ENCODE measurements at regions not wholly inside any gene's neighbourhood (a gene's known extent, or its start where the extent isn't known, plus 50 kb on each side); places are given as distances from the start of the nearest gene placed in this dataset.

DNA sequence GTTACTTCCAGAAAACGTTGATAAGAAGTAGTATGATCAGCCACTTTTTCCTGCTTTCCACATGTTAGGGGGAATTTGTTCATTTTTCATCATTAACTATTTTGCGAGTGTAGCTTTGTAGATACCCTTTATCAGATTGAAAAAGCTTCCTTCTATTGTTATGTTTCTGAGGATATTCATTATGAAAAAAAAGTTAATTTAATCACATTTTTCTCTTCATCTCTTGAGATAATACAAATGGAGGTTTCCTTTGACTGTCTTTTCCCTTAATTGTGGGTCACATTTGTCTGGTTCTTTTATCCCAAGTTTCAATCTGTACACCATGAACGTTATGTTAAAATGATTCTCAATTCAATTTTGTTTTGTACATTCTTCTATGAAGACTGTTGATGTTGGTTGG, 875.7 kb downstream of the SLC6A15 start:
- TF ChIP-seq, protein P1, sequence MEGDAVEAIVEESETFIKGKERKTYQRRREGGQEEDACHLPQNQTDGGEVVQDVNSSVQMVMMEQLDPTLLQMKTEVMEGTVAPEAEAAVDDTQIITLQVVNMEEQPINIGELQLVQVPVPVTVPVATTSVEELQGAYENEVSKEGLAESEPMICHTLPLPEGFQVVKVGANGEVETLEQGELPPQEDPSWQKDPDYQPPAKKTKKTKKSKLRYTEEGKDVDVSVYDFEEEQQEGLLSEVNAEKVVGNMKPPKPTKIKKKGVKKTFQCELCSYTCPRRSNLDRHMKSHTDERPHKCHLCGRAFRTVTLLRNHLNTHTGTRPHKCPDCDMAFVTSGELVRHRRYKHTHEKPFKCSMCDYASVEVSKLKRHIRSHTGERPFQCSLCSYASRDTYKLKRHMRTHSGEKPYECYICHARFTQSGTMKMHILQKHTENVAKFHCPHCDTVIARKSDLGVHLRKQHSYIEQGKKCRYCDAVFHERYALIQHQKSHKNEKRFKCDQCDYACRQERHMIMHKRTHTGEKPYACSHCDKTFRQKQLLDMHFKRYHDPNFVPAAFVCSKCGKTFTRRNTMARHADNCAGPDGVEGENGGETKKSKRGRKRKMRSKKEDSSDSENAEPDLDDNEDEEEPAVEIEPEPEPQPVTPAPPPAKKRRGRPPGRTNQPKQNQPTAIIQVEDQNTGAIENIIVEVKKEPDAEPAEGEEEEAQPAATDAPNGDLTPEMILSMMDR (IDR thresholded peaks at IDR 0.05) = no peak
- TF ChIP-seq EP300 (IDR thresholded peaks at IDR 0.05) = no peak

Measured in sigmoid colon (tissue), 4 donors.